HEK293 (cell line): ENCODE measurements at regions not wholly inside any gene's neighbourhood (a gene's known extent, or its start where the extent isn't known, plus 50 kb on each side); places are given as distances from the start of the nearest gene placed in this dataset.

Experiments
- ZNF174 ChIP-seq: fragments of 450-650 bp; formaldehyde crosslinking; IDR thresholded peaks from 2 replicates; pipeline ENCODE4 v1.5.0; 2017; ENCODE audit warnings: missing biosample characterization, mild to moderate bottlenecking, missing genetic modification characterization
- ZNF214 ChIP-seq: fragments of 450-650 bp; formaldehyde crosslinking; IDR thresholded peaks from 2 replicates; pipeline ENCODE4 v1.5.1; 2017; ENCODE audit warnings: missing biosample characterization, mild to moderate bottlenecking, missing genetic modification characterization, borderline replicate concordance
- TF ChIP-seq, protein P1 (sequence below): fragments of 450-650 bp; formaldehyde crosslinking; IDR thresholded peaks from 2 replicates; pipeline ENCODE4 v1.5.1; 2016; ENCODE audit warnings: missing biosample characterization, missing genetic modification characterization

- TF ChIP-seq ZNF174 (tag by site-specific recombination) (no peak), ZNF214 (tag by site-specific recombination) (no peak)
- TF ChIP-seq, protein P1, sequence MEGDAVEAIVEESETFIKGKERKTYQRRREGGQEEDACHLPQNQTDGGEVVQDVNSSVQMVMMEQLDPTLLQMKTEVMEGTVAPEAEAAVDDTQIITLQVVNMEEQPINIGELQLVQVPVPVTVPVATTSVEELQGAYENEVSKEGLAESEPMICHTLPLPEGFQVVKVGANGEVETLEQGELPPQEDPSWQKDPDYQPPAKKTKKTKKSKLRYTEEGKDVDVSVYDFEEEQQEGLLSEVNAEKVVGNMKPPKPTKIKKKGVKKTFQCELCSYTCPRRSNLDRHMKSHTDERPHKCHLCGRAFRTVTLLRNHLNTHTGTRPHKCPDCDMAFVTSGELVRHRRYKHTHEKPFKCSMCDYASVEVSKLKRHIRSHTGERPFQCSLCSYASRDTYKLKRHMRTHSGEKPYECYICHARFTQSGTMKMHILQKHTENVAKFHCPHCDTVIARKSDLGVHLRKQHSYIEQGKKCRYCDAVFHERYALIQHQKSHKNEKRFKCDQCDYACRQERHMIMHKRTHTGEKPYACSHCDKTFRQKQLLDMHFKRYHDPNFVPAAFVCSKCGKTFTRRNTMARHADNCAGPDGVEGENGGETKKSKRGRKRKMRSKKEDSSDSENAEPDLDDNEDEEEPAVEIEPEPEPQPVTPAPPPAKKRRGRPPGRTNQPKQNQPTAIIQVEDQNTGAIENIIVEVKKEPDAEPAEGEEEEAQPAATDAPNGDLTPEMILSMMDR (tag by site-specific recombination), result no peak
Observed at GRCh38 chr7:84746353-84746752, 440.5 kb downstream of the SEMA3D start.
